ENCODE measurements at regions not wholly inside any gene's neighbourhood (a gene's known extent, or its start where the extent isn't known, plus 50 kb on each side); places are given as distances from the start of the nearest gene placed in this dataset.

GRCh38 chr1:198929961-198930599, 291.2 kb downstream of the PTPRC start:
- no peak for TF ChIP-seq CTCF (IDR thresholded peaks at IDR 0.05; ENCODE audit: low read depth, low read length, missing control alignments)
- peak overlapping the region; percentile 20 for H3K4me3 ChIP-seq (ENCODE audit: low read depth, low read length)
- in situ Hi-C loops (cut with HindIII; ENCODE audit: low sequenced_read_pairs) = no loop called here
- DNase-seq (ENCODE audit: low read depth) = no peak

- in situ Hi-C loops (cut with HindIII; ENCODE audit: low sequenced_read_pairs) = no loop called here
- no peak for DNase-seq (ENCODE audit: low read depth)
- no peak for TF ChIP-seq CTCF (IDR thresholded peaks at IDR 0.05; ENCODE audit: low read depth, low read length, missing control alignments)
Observed at GRCh38 chr1:198932351-198932991, 293.6 kb downstream of the PTPRC start.

GRCh38 chr1:198933515-198934222, 294.8 kb downstream of the PTPRC start:
- H3K4me3 ChIP-seq (ENCODE audit: low read depth, low read length) = peak overlapping the region; percentile 74
- in situ Hi-C loops (cut with HindIII; ENCODE audit: low sequenced_read_pairs) = no loop called here
- no peak for DNase-seq (ENCODE audit: low read depth)
- no peak for TF ChIP-seq CTCF (IDR thresholded peaks at IDR 0.05; ENCODE audit: low read depth, low read length, missing control alignments)

More at GRCh38 chr1:198932351-198932991, 293.6 kb downstream of the PTPRC start:
- H3K4me3 ChIP-seq (ENCODE audit: low read depth, low read length) = peak overlapping the region; percentile 34

GRCh38 chr1:198934426-198934825, 295.6 kb downstream of the PTPRC start:
- in situ Hi-C loops (cut with HindIII; ENCODE audit: low sequenced_read_pairs) = no loop called here
- no peak for TF ChIP-seq CTCF (IDR thresholded peaks at IDR 0.05; ENCODE audit: low read depth, low read length, missing control alignments)
- peak overlapping the region; percentile 74 for H3K4me3 ChIP-seq (ENCODE audit: low read depth, low read length)

GRCh38 chr1:198934901-198935305, 296.1 kb downstream of the PTPRC start:
- in situ Hi-C loops (cut with HindIII; ENCODE audit: low sequenced_read_pairs) = no loop called here
- H3K4me3 ChIP-seq (ENCODE audit: low read depth, low read length) = peak overlapping the region; percentile 74
- TF ChIP-seq CTCF (IDR thresholded peaks at IDR 0.05; ENCODE audit: low read depth, low read length, missing control alignments) = no peak
- DNase-seq (ENCODE audit: low read depth) = no peak

More at GRCh38 chr1:198934426-198934825, 295.6 kb downstream of the PTPRC start:
- no peak for DNase-seq (ENCODE audit: low read depth)

- H3K4me3 ChIP-seq (ENCODE audit: low read depth, low read length) = peak overlapping the region; percentile 74
- peak; percentile 96 for DNase-seq (ENCODE audit: low read depth)
- in situ Hi-C loops (cut with HindIII; ENCODE audit: low sequenced_read_pairs) = no loop called here
- no peak for TF ChIP-seq CTCF (IDR thresholded peaks at IDR 0.05; ENCODE audit: low read depth, low read length, missing control alignments)
Observed at GRCh38 chr1:198935306-198935921, 296.6 kb downstream of the PTPRC start.
